Naive thymus-derived CD8-positive, alpha-beta T cell (primary cell): ENCODE measurements at regions not wholly inside any gene's neighbourhood (a gene's known extent, or its start where the extent isn't known, plus 50 kb on each side); places are given as distances from the start of the nearest gene placed in this dataset.

ENCODE experiments used
- ATAC-seq, 2 donors: fragments of 150-1000 bp; cut with Tn5 transposase in 1 of 2; sonication (Bioruptor Pico), chemical (Tn5 transposase) in 1 of 2; 1 replicate in 1 of 2; 2 replicates in 1 of 2; pipeline ENCODE4 v1.10.0; 2021; ENCODE audit warnings: mild to moderate bottlenecking in 2 of 2, moderate library complexity in 2 of 2
- POLR2A ChIA-PET: fragments of 350-600 bp; sonication (Branson Sonifier 250); formaldehyde crosslinking; loops from one replicate; lab custom pipeline; 2021; ENCODE audit warnings: antibody characterized with exemption; lab: Charles Lee
- DNase-seq, 10 donors: peaks; one replicate each; pipeline versions ENCODE4 v3.0.0 to v3.0.0-alpha.2; 2020 to 2022
- H3K27ac Mint-ChIP-seq, 10 donors: one replicate each; pipeline ENCODE4 v1.8.0; 2020 to 2022; ENCODE audit warnings: mild to moderate bottlenecking in 10 of 10, mixed read lengths in 10 of 10, moderate library complexity in 4 of 10, inconsistent platforms in 1 of 10
- H3K27me3 Mint-ChIP-seq, 5 donors: one replicate each; pipeline ENCODE4 v1.8.0; 2021 to 2022; ENCODE audit warnings: mixed read lengths in 5 of 5
- H3K36me3 Mint-ChIP-seq, 3 donors: one replicate each; pipeline ENCODE4 v1.8.0; 2020 to 2022; ENCODE audit warnings: mixed read lengths in 3 of 3, mild to moderate bottlenecking in 2 of 3, inconsistent platforms in 1 of 3
- H3K4me1 Mint-ChIP-seq, 4 donors: one replicate each; pipeline ENCODE4 v1.8.0; 2021 to 2022; ENCODE audit warnings: mixed read lengths in 4 of 4
- H3K4me3 Mint-ChIP-seq, 10 donors: one replicate each; pipeline ENCODE4 v1.8.0; 2020 to 2022; ENCODE audit warnings: mild to moderate bottlenecking in 10 of 10, mixed read lengths in 10 of 10, moderate library complexity in 6 of 10, inconsistent platforms in 1 of 10
- H3K9me3 Mint-ChIP-seq, 9 donors: one replicate each; pipeline ENCODE4 v1.8.0; 2020 to 2022; ENCODE audit warnings: mixed read lengths in 9 of 9, mild to moderate bottlenecking in 3 of 9, inconsistent platforms in 1 of 9, moderate library complexity in 1 of 9

DNA sequence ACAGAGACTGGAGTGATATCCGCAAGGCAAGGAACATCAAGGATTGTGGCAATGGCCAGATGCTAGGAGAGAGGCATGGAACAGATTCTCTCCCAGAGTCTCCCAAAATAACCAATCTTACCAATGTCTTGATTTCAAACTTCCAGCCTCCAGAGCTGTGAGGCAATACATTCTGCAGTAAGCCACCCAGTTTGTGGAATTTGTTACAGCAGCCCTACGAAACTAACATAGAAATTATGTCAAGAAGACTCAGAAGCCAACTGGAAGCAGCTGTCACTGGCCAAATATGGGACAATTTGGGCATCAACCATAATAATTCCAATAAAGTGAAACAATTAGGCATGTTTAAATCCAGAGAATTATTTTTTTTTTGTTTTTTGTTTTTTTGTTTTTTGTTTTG lies 271.1 kb downstream of the NDUFS4 start:
- POLR2A ChIA-PET = no interaction called here
- Mint-ChIP-seq H3K36me3 (peaks cover 0 to 10% (median 0%) of the 10 kb centered on the region in 3 donors), H3K27me3 (peaks cover 0 to 11% (median 0%) of the 10 kb centered on the region in 5 donors), H3K9me3 (peaks cover 0 to 13% (median 0%) of the 10 kb centered on the region in 9 donors), H3K27ac (no peak overlapping the region), H3K4me1 (no peaks in the 10 kb centered on the region), H3K4me3 (no peak overlapping the region)
- DNase-seq = no peak
- no peak for ATAC-seq
